GM19035 (cell line): ENCODE measurements at regions not wholly inside any gene's neighbourhood (a gene's known extent, or its start where the extent isn't known, plus 50 kb on each side); places are given as distances from the start of the nearest gene placed in this dataset.
"Not testable (repeated sequence)": the region's sequence is repeated elsewhere in the genome, so short reads cannot be mapped to it uniquely, and the experiment has no call there.

Experiments
- ATAC-seq: cut with Tn5 transposase; IDR thresholded peaks from one replicate; pipeline ENCODE4 v1.9.1; 2021; ENCODE audit not compliant: unreplicated experiment

GRCh38 chr20:16863303-16863702 lies 115.1 kb downstream of the OTOR start:
- no peak for ATAC-seq

GRCh38 chr20:16864069-16864468 lies 115.9 kb downstream of the OTOR start:
- no peak for ATAC-seq

DNA sequence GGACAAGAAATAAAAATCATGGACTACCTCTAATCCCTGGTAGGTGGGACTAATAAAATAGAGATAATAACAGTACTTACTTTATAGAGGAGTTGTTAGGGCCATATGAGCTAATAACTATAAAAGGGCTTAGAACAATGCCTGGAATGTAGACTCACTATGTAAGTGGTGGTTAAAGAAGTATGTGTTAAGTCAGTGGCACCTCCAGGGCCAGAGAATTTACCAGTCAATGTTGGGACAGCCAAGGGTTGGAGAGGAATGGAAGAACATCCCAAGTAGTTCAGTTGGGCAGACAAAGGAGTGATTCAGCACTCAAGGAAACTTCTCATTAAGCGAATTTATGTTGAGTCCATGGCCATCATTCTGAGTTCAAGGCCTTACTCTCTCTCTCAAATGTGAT lies 116.8 kb downstream of the OTOR start:
- ATAC-seq: no peak

GRCh38 chr20:16865406-16865805 lies 117.2 kb downstream of the OTOR start:
- ATAC-seq: no peak

- not testable (repeated sequence) for ATAC-seq
These were observed 125.0 kb downstream of the OTOR start for GRCh38 chr20:16873124-16873523.

- ATAC-seq: no peak
These were observed 128.9 kb downstream of the OTOR start for GRCh38 chr20:16877053-16877554.

- ATAC-seq: no peak
These were observed 137.6 kb downstream of the OTOR start for GRCh38 chr20:16885746-16886145.

GRCh38 chr20:16898433-16898832 lies 150.3 kb downstream of the OTOR start:
- no peak for ATAC-seq

DNA sequence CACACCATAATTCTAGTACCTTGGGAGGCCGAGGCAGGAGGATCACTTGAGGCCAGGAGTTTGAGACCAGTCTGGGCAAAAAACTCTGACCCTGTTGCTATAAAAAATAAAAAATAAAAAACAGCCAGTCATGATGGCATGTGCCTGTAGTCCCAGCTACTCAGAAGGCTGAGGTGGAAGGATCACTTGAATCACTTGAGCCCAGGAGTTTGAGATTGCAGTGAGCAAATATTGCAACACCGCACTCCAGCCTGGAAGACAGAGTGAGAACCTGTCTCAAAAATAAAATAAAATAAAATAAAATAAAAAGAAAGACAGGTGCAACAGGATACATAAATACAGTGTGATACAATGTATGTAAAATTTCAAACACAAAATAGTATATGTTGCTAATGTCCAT lies 154.5 kb downstream of the OTOR start:
- ATAC-seq: no peak

DNA sequence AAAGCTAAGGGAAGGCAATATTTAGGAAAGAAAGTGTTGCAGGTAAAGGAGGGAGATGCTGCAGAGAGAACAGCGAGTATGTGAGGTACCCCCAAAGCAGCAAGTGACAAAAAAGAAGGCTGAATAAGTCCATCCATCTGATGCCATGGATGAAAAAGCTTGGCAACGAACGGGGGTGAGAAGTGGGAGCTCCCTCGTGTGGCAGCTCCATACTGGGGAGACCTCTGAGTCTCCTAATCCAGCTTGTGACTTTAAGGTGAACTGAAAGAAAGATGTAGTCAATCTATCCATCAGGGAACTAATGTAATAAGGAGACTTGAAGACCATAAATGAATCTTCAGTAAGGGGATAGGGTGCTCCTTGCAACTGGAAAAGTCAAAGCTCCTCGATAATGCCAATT lies 156.6 kb downstream of the OTOR start:
- no peak for ATAC-seq

- ATAC-seq: no peak
These were observed 166.1 kb downstream of the OTOR start for GRCh38 chr20:16914277-16914676.

DNA sequence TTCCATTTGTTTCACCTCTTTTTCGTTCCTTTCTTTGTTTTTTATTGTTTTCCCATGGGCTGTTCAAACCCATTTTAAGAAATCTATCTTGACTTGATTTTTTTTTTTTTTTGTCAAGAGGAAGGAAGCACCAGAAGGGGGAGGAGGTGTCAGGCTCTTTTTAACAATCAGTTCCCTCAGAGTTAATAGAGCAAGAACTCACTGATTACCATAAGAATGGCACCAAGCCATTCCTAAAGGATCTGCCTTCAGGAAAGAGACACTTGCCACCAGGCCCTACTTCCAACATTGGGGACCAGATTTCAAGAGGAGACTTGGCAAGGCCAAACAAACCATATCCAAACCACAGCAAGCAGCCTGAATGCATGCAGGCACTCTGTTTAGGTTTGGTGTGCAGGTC lies 168.0 kb downstream of the OTOR start:
- ATAC-seq: no peak

DNA sequence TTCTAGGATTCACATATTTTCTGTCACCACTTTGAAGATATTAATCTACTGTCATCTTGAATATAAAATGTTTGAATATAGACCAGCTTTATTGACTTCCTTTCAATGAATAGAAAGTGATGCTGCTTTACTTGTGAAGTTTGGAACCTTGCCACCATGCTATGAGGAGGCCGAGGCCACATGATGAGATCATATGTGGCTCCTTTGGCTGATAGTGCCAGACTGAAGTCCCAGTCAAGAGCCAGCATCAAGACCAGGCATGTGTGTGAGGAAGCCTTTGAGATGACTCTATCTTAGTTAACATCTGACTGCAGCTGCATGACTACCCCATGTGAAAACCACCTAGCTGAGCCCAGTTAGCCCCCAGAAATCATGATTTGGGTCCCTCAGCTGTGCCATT lies 169.5 kb downstream of the OTOR start:
- ATAC-seq: no peak

GRCh38 chr20:16918366-16918765 lies 170.2 kb downstream of the OTOR start:
- no peak for ATAC-seq

DNA sequence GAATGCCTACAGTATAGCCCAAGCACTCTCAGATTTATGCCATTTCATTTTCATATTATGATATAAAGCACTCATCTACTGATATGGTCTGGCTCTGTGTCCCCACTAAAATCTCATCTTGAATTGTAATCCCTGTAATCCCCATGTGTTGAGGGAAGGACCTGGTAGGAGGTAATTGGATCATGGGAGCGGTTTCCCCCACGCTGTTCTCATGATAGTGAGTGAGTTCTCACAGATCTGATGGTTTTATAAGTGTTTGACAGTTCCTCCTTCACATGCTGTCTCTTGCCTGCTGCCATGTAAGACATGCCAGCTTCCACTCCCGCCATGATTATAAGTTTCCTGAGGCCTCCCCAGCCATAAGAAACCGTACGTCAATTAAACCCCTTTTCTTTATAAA lies 171.7 kb downstream of the OTOR start:
- no peak for ATAC-seq

- ATAC-seq: no peak
These were observed 174.7 kb downstream of the OTOR start for GRCh38 chr20:16922834-16923233.

DNA sequence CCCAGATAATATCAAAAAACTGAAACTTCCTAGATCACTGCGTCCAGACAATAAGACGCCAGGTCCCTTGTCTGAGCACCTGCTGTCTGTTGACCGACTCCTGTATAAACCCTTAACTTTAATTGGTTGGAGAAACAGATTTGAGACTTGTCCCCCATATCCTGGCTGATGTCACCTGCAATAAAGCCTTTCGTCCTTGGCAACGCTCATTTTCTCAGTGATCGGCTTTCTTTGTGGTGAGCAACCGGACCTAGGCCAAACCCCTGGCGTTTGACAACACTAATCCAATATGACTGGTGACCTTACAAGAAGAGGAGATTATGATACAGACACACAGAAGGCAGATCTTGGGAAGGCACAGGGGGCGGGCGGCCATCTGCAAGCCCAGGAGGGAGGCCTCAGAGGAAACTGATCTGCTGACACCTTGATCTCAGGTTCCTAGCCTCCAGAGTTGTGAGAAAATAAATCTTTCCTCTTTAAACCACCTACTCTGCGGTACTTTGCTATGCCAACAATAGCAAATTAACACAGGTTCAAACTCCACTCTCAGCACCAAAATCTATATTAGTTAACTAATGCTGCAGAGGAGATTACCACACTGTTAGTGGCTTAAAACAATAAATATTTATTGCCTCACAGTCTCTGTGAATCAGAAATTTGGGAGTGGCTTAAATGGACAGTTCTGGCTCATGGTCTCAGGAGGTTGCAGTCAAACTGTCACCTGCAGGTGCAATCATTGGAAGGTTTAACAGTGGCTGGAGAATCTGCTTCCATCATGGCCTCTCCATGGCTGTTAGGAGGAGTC lies 178.7 kb downstream of the OTOR start:
- ATAC-seq: no peak

- no peak for ATAC-seq
These were observed 181.6 kb downstream of the OTOR start for GRCh38 chr20:16929756-16930155.

DNA sequence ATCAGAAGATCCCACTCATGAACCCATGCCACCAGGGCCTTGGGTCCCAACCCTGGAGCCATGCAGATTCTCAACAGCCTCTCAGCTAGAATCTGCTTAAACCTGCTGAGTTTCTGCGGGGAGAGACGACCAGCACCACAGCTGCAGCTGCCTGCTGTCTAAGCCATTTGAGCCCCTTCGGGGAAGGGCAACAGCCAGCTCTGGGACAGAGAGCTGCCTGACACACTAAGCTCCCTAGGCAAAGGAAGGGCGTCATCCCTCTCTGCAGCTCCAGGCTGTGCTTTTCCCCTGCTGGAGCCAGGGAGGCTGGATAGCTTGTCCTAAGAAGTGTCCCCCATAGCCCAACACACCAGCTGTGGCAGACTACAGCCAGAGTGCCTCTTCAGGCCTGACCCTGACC lies 182.5 kb downstream of the OTOR start:
- no peak for ATAC-seq

- ATAC-seq: no peak
These were observed 190.9 kb downstream of the OTOR start for GRCh38 chr20:16939051-16939450.

GRCh38 chr20:16940701-16941100 lies 192.5 kb downstream of the OTOR start:
- no peak for ATAC-seq

- no peak for ATAC-seq
These were observed 193.9 kb downstream of the OTOR start for GRCh38 chr20:16942051-16942450.

- ATAC-seq: no peak
These were observed 194.6 kb downstream of the OTOR start for GRCh38 chr20:16942756-16943155.
